HG02678 (cell line): ENCODE measurements at regions not wholly inside any gene's neighbourhood (a gene's known extent, or its start where the extent isn't known, plus 50 kb on each side); places are given as distances from the start of the nearest gene placed in this dataset.

Experiments used
- ATAC-seq: cut with Tn5 transposase; IDR thresholded peaks from one replicate; pipeline ENCODE4 v1.9.1; 2021; ENCODE audit warnings: mild to moderate bottlenecking, moderate library complexity; ENCODE audit not compliant: unreplicated experiment

GRCh38 chr6:105991561-105992314 is 94.4 kb upstream of the PRDM1 start:
- ATAC-seq = peak; percentile 34

GRCh38 chr6:105990151-105990550 is 96.0 kb upstream of the PRDM1 start:
- ATAC-seq = no peak

GRCh38 chr6:105988812-105989577 is 97.1 kb upstream of the PRDM1 start:
- no peak for ATAC-seq

- no peak for ATAC-seq
Measured at GRCh38 chr6:105988321-105988720, 97.8 kb upstream of the PRDM1 start.

GRCh38 chr6:105987516-105987915 is 98.6 kb upstream of the PRDM1 start:
- ATAC-seq = no peak

- no peak for ATAC-seq
Measured at GRCh38 chr6:105986998-105987397, 99.1 kb upstream of the PRDM1 start.

GRCh38 chr6:105985816-105986632 is 100.1 kb upstream of the PRDM1 start:
- ATAC-seq = no peak

GRCh38 chr6:105985098-105985815 is 100.9 kb upstream of the PRDM1 start:
- ATAC-seq = no peak

- no peak for ATAC-seq
Measured at GRCh38 chr6:105983763-105984162, 102.4 kb upstream of the PRDM1 start.

- ATAC-seq = no peak
Measured at GRCh38 chr6:105982761-105983540, 103.2 kb upstream of the PRDM1 start.

- no peak for ATAC-seq
Measured at GRCh38 chr6:105981888-105982358, 104.2 kb upstream of the PRDM1 start.

- peak; percentile 57 for ATAC-seq
Measured at GRCh38 chr6:105981002-105981887, 104.9 kb upstream of the PRDM1 start.

- ATAC-seq = no peak
Measured at GRCh38 chr6:105978974-105979373, 107.2 kb upstream of the PRDM1 start.

GRCh38 chr6:105977934-105978504 is 108.1 kb upstream of the PRDM1 start:
- no peak for ATAC-seq

- no peak for ATAC-seq
Measured at GRCh38 chr6:105974986-105975385, 111.2 kb upstream of the PRDM1 start.

GRCh38 chr6:105972440-105972839 is 113.7 kb upstream of the PRDM1 start:
- no peak for ATAC-seq

- ATAC-seq = no peak
Measured at GRCh38 chr6:105968603-105969333, 117.4 kb upstream of the PRDM1 start.
